GM12873 (cell line): ENCODE measurements at regions not wholly inside any gene's neighbourhood (a gene's known extent, or its start where the extent isn't known, plus 50 kb on each side); places are given as distances from the start of the nearest gene placed in this dataset.

Source experiments
- CTCF ChIP-seq: IDR thresholded peaks from 2 replicates; pipeline ENCODE4 v1.5.1; 2012; ENCODE audit warnings: low read depth, mild to moderate bottlenecking, moderate library complexity, low read length, control low read depth; ENCODE audit not compliant: insufficient read depth; ENCODE audit errors: missing control alignments

GRCh38 chr1:70807088-70807664 lies 240.4 kb downstream of the PTGER3 start:
- no peak for TF ChIP-seq CTCF

- TF ChIP-seq CTCF: no peak
These were observed 238.5 kb downstream of the PTGER3 start for GRCh38 chr1:70809069-70809468.

GRCh38 chr1:70811815-70812214 lies 235.8 kb downstream of the PTGER3 start:
- no peak for TF ChIP-seq CTCF

GRCh38 chr1:70812442-70813109 lies 235.0 kb downstream of the PTGER3 start:
- no peak for TF ChIP-seq CTCF

GRCh38 chr1:70818401-70818800 lies 229.2 kb downstream of the PTGER3 start:
- TF ChIP-seq CTCF: no peak

GRCh38 chr1:70819231-70819630 lies 228.4 kb downstream of the PTGER3 start:
- TF ChIP-seq CTCF: no peak

GRCh38 chr1:70819785-70820184 lies 227.8 kb downstream of the PTGER3 start:
- no peak for TF ChIP-seq CTCF
